WTC11 (cell line): ENCODE measurements at regions not wholly inside any gene's neighbourhood (a gene's known extent, or its start where the extent isn't known, plus 50 kb on each side); places are given as distances from the start of the nearest gene placed in this dataset.

Experiments
- ATAC-seq: fragments of 200-7000 bp; cut with Tn5 transposase; 2 replicates; pipeline ENCODE4 v1.10.0; 2021; ENCODE audit warnings: mild to moderate bottlenecking, moderate library complexity
- CTCF ChIA-PET: fragments of 300-600 bp; sonication (Branson Sonifier 250); formaldehyde crosslinking; loops from one replicate; lab custom pipeline; 2021; ENCODE audit warnings: antibody characterized with exemption; lab: Charles Lee
- POLR2A ChIA-PET: fragments of 350-600 bp; sonication (Branson Sonifier 250); formaldehyde crosslinking; loops from one replicate; lab custom pipeline; 2021; ENCODE audit warnings: antibody characterized with exemption; lab: Charles Lee
- DNase-seq: peaks from one replicate; pipeline ENCODE4 v3.0.0; 2021; ENCODE audit warnings: low spot score
- H3K27ac Mint-ChIP-seq: 2 replicates; pipeline ENCODE4 v1.8.0; 2021; ENCODE audit warnings: mixed read lengths
- H3K27me3 Mint-ChIP-seq: 2 replicates; pipeline ENCODE4 v1.8.0; 2021; ENCODE audit warnings: low read depth, mild to moderate bottlenecking, moderate library complexity, mixed read lengths
- H3K36me3 Mint-ChIP-seq: 2 replicates; pipeline ENCODE4 v1.8.0; 2021; ENCODE audit warnings: mixed read lengths
- H3K4me1 Mint-ChIP-seq: 2 replicates; pipeline ENCODE4 v1.8.0; 2022; ENCODE audit warnings: mixed read lengths
- H3K4me3 Mint-ChIP-seq: 2 replicates; pipeline ENCODE4 v1.8.0; 2021; ENCODE audit warnings: mild to moderate bottlenecking, moderate library complexity, mixed read lengths
- H3K9me3 Mint-ChIP-seq: 2 replicates; pipeline ENCODE4 v1.8.0; 2021; ENCODE audit warnings: mixed read lengths
- CREB1 ChIP-seq: sonication (generic); formaldehyde crosslinking; IDR thresholded peaks from 2 replicates; pipeline ENCODE4 v1.8.0; 2023; ENCODE audit warnings: mild to moderate bottlenecking, missing genetic modification reagents
- ELF4 ChIP-seq: sonication (generic); formaldehyde crosslinking; IDR thresholded peaks from 2 replicates; pipeline ENCODE4 v1.8.1; 2022; ENCODE audit warnings: low read depth, mild to moderate bottlenecking, moderate library complexity, missing genetic modification reagents
- HMGA2 ChIP-seq: fragments of 250-450 bp; sonication (Bioruptor Pico); IDR thresholded peaks from 2 replicates; pipeline ENCODE4 v1.4.0; 2021; ENCODE audit warnings: mild to moderate bottlenecking, moderate library complexity
- JAZF1 ChIP-seq: fragments of 250-450 bp; sonication (Bioruptor Pico); IDR thresholded peaks from 2 replicates; pipeline ENCODE4 v1.9.0; 2021; ENCODE audit warnings: moderate library complexity, mild to moderate bottlenecking, inconsistent platforms
- NFYB ChIP-seq: sonication (generic); formaldehyde crosslinking; conservative IDR thresholded peaks from 2 replicates; pipeline ENCODE4 v1.8.0; 2022; ENCODE audit warnings: low read depth, missing genetic modification reagents
- NR3C1 ChIP-seq: sonication (generic); formaldehyde crosslinking; conservative IDR thresholded peaks from 2 replicates; pipeline ENCODE4 v1.8.1; 2023; ENCODE audit warnings: low read depth, mild to moderate bottlenecking, missing genetic modification reagents
- RORB ChIP-seq: fragments of 250-450 bp; sonication (Bioruptor Pico); IDR thresholded peaks from 2 replicates; pipeline ENCODE4 v1.9.0; 2021; ENCODE audit warnings: mild to moderate bottlenecking
- SMAD3 ChIP-seq: sonication (generic); formaldehyde crosslinking; IDR thresholded peaks from 2 replicates; pipeline ENCODE4 v1.8.0; 2022; ENCODE audit warnings: missing genetic modification reagents, mild to moderate bottlenecking, borderline replicate concordance
- SMAD4 ChIP-seq: sonication (generic); formaldehyde crosslinking; IDR thresholded peaks from 2 replicates; pipeline ENCODE4 v1.8.0; 2022; ENCODE audit warnings: mild to moderate bottlenecking, missing genetic modification reagents
- TEAD1 ChIP-seq: sonication (generic); formaldehyde crosslinking; IDR thresholded peaks from 2 replicates; pipeline ENCODE4 v1.8.0; 2022; ENCODE audit warnings: mild to moderate bottlenecking, missing genetic modification reagents
- TEAD4 ChIP-seq: sonication (generic); formaldehyde crosslinking; IDR thresholded peaks from 2 replicates; pipeline ENCODE4 v1.8.0; 2022; ENCODE audit warnings: mild to moderate bottlenecking, missing genetic modification reagents
- ZMAT4 ChIP-seq: fragments of 250-450 bp; sonication (Bioruptor Pico); IDR thresholded peaks from 2 replicates; pipeline ENCODE4 v1.9.0; 2021; ENCODE audit warnings: mild to moderate bottlenecking
- ZNF121 ChIP-seq: sonication (generic); formaldehyde crosslinking; IDR thresholded peaks from 2 replicates; pipeline ENCODE4 v1.8.0; 2023; ENCODE audit warnings: missing genetic modification reagents
- ZNF416 ChIP-seq: fragments of 250-450 bp; sonication (Bioruptor Pico); IDR thresholded peaks from 2 replicates; pipeline ENCODE4 v1.9.0; 2021; ENCODE audit warnings: mild to moderate bottlenecking, inconsistent platforms
- ZSCAN18 ChIP-seq: fragments of 250-450 bp; sonication (Bioruptor Pico); IDR thresholded peaks from 2 replicates; pipeline ENCODE4 v2.1.2; 2022; ENCODE audit warnings: mild to moderate bottlenecking, moderate library complexity
- TF ChIP-seq, protein P1 (sequence below): sonication (generic); formaldehyde crosslinking; IDR thresholded peaks from 2 replicates; pipeline ENCODE4 v1.8.1; 2022; ENCODE audit warnings: low read depth, missing genetic modification reagents, borderline replicate concordance
- TF ChIP-seq, protein P2 (sequence below): sonication (generic); formaldehyde crosslinking; IDR thresholded peaks from 2 replicates; pipeline ENCODE4 v1.8.0; 2022; ENCODE audit warnings: missing genetic modification reagents
- TF ChIP-seq, protein P3 (sequence below): fragments of 250-450 bp; sonication (Bioruptor Pico); IDR thresholded peaks from 2 replicates; pipeline ENCODE4 v1.9.0; 2021; ENCODE audit warnings: mild to moderate bottlenecking, borderline replicate concordance
- TF ChIP-seq, protein P4 (sequence below): sonication (generic); formaldehyde crosslinking; IDR thresholded peaks from 2 replicates; pipeline ENCODE4 v1.8.0; 2023; ENCODE audit warnings: mild to moderate bottlenecking, missing genetic modification reagents

DNA sequence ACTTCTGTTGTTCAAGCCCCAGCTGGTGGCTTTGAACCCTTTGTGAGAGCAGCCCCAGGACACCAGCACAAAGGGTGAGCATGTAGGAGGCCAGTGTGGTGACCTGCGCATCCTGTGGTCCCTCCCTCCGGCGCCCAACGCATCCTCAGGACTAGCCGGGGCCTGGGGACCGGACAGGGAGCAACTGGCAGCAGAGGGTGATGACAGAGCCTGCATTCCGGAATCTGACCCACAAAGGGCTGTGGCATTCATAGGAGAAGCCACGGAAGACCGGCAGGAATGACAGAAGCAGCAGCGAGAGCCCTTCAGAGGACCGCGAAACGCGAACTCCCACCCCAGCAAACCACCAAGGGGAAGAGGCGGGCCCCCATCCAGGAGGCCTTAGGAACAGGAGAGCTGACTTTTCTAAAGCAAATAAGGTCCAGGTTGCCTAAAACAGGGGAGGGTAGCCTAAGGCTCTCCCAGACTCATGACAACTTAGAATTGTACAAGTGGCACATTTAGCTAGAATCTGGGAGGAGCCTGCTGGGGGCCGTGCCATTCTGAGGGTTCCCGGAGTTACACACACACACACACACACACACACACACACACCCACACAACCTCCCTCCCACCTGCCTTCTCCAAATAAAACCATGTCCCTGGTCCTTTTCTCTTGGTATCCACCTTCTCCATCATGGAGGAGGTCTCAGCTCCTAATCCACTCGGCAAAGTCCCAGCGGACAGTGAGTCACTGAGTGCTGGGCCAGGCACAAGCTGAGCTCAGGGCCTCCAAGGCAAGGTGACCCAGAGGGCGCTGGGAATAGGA lies 232.7 kb downstream of the CTTN start:
- Mint-ChIP-seq H3K4me1 (peaks cover 35% of the 10 kb centered on the region), H3K4me3 (no peak overlapping the region), H3K27me3 (no peaks in the 10 kb centered on the region), H3K27ac (no peak overlapping the region; the same call in 1 of the 2 replicates), H3K36me3 (no peaks in the 10 kb centered on the region), H3K9me3 (no peaks in the 10 kb centered on the region)
- DNase-seq (no peak), ATAC-seq (no peak)
- ChIA-PET CTCF (interaction anchor here (1.4 kb wide), 1 partner anchor 63 kb away, joined by 3 read pairs; no protein-coding TSS in a partner anchor), POLR2A (interaction anchor here (1.0 kb wide), 1 partner anchor 23 kb away, joined by 3 read pairs; no protein-coding TSS in a partner anchor)
- TF ChIP-seq, protein P1, sequence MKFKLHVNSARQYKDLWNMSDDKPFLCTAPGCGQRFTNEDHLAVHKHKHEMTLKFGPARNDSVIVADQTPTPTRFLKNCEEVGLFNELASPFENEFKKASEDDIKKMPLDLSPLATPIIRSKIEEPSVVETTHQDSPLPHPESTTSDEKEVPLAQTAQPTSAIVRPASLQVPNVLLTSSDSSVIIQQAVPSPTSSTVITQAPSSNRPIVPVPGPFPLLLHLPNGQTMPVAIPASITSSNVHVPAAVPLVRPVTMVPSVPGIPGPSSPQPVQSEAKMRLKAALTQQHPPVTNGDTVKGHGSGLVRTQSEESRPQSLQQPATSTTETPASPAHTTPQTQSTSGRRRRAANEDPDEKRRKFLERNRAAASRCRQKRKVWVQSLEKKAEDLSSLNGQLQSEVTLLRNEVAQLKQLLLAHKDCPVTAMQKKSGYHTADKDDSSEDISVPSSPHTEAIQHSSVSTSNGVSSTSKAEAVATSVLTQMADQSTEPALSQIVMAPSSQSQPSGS = no peak
- TF ChIP-seq, protein P2, sequence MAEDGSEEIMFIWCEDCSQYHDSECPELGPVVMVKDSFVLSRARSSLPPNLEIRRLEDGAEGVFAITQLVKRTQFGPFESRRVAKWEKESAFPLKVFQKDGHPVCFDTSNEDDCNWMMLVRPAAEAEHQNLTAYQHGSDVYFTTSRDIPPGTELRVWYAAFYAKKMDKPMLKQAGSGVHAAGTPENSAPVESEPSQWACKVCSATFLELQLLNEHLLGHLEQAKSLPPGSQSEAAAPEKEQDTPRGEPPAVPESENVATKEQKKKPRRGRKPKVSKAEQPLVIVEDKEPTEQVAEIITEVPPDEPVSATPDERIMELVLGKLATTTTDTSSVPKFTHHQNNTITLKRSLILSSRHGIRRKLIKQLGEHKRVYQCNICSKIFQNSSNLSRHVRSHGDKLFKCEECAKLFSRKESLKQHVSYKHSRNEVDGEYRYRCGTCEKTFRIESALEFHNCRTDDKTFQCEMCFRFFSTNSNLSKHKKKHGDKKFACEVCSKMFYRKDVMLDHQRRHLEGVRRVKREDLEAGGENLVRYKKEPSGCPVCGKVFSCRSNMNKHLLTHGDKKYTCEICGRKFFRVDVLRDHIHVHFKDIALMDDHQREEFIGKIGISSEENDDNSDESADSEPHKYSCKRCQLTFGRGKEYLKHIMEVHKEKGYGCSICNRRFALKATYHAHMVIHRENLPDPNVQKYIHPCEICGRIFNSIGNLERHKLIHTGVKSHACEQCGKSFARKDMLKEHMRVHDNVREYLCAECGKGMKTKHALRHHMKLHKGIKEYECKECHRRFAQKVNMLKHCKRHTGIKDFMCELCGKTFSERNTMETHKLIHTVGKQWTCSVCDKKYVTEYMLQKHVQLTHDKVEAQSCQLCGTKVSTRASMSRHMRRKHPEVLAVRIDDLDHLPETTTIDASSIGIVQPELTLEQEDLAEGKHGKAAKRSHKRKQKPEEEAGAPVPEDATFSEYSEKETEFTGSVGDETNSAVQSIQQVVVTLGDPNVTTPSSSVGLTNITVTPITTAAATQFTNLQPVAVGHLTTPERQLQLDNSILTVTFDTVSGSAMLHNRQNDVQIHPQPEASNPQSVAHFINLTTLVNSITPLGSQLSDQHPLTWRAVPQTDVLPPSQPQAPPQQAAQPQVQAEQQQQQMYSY = no peak
- TF ChIP-seq SMAD4 (CRISPR knock-in tag) (no peak), HMGA2 (no peak), RORB (no peak), ZMAT4 (CRISPR knock-in tag) (no peak), JAZF1 (CRISPR knock-in tag) (no peak), SMAD3 (no peak)
- TF ChIP-seq, protein P3, sequence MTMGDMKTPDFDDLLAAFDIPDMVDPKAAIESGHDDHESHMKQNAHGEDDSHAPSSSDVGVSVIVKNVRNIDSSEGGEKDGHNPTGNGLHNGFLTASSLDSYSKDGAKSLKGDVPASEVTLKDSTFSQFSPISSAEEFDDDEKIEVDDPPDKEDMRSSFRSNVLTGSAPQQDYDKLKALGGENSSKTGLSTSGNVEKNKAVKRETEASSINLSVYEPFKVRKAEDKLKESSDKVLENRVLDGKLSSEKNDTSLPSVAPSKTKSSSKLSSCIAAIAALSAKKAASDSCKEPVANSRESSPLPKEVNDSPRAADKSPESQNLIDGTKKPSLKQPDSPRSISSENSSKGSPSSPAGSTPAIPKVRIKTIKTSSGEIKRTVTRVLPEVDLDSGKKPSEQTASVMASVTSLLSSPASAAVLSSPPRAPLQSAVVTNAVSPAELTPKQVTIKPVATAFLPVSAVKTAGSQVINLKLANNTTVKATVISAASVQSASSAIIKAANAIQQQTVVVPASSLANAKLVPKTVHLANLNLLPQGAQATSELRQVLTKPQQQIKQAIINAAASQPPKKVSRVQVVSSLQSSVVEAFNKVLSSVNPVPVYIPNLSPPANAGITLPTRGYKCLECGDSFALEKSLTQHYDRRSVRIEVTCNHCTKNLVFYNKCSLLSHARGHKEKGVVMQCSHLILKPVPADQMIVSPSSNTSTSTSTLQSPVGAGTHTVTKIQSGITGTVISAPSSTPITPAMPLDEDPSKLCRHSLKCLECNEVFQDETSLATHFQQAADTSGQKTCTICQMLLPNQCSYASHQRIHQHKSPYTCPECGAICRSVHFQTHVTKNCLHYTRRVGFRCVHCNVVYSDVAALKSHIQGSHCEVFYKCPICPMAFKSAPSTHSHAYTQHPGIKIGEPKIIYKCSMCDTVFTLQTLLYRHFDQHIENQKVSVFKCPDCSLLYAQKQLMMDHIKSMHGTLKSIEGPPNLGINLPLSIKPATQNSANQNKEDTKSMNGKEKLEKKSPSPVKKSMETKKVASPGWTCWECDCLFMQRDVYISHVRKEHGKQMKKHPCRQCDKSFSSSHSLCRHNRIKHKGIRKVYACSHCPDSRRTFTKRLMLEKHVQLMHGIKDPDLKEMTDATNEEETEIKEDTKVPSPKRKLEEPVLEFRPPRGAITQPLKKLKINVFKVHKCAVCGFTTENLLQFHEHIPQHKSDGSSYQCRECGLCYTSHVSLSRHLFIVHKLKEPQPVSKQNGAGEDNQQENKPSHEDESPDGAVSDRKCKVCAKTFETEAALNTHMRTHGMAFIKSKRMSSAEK (CRISPR knock-in tag) = no peak

DNA sequence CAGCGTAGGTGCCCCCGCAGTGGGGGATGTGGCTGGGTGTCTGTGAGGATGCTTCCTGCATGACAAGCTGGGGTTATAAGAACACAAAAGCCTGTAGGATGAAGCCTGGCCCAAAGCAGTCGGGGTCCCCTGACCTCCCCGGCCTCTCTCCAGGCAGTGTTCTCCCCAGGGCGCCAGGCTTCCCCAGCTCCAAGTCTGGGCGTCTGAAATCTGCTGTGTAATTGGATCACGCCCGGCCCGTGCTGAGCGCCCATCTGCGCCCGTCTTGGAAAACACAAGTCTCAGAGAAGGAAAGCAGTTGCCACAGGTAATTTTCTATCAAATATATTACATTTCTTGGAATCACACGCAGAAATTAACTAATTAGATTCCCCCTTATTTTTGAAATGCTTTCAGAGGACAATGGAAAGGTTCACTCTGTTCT lies 233.3 kb downstream of the CTTN start:
- H3K9me3 Mint-ChIP-seq = no peaks in the 10 kb centered on the region
- no peak for DNase-seq
- H3K4me3 Mint-ChIP-seq = no peak overlapping the region
- H3K36me3 Mint-ChIP-seq = no peaks in the 10 kb centered on the region
- ChIA-PET POLR2A (interaction anchor here (1.0 kb wide), 1 partner anchor 23 kb away, joined by 3 read pairs; no protein-coding TSS in a partner anchor), CTCF (interaction anchor here (1.4 kb wide), 1 partner anchor 64 kb away, joined by 3 read pairs; no protein-coding TSS in a partner anchor)
- no peak overlapping the region for H3K27ac Mint-ChIP-seq
- H3K4me1 Mint-ChIP-seq = peaks cover 31% of the 10 kb centered on the region
- no peak for ATAC-seq
- H3K27me3 Mint-ChIP-seq = no peaks in the 10 kb centered on the region
- TF ChIP-seq NR3C1 (CRISPR knock-in tag) = no peak
- no peak for TF ChIP-seq SMAD3
- TF ChIP-seq NFYB (CRISPR knock-in tag) = no peak
- no peak for TF ChIP-seq TEAD4
- TF ChIP-seq TEAD1 (CRISPR knock-in tag) = no peak
- no peak for TF ChIP-seq ZSCAN18
- TF ChIP-seq, protein P4, sequence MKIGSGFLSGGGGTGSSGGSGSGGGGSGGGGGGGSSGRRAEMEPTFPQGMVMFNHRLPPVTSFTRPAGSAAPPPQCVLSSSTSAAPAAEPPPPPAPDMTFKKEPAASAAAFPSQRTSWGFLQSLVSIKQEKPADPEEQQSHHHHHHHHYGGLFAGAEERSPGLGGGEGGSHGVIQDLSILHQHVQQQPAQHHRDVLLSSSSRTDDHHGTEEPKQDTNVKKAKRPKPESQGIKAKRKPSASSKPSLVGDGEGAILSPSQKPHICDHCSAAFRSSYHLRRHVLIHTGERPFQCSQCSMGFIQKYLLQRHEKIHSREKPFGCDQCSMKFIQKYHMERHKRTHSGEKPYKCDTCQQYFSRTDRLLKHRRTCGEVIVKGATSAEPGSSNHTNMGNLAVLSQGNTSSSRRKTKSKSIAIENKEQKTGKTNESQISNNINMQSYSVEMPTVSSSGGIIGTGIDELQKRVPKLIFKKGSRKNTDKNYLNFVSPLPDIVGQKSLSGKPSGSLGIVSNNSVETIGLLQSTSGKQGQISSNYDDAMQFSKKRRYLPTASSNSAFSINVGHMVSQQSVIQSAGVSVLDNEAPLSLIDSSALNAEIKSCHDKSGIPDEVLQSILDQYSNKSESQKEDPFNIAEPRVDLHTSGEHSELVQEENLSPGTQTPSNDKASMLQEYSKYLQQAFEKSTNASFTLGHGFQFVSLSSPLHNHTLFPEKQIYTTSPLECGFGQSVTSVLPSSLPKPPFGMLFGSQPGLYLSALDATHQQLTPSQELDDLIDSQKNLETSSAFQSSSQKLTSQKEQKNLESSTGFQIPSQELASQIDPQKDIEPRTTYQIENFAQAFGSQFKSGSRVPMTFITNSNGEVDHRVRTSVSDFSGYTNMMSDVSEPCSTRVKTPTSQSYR (CRISPR knock-in tag) = no peak
- no peak for TF ChIP-seq HMGA2
- TF ChIP-seq ELF4 (CRISPR knock-in tag) = no peak
- no peak for TF ChIP-seq ZNF121 (CRISPR knock-in tag)
- TF ChIP-seq CREB1 (CRISPR knock-in tag) = no peak
- TF ChIP-seq ZNF416 (CRISPR knock-in tag) = no peak
